ENCODE measurements at regions not wholly inside any gene's neighbourhood (a gene's known extent, or its start where the extent isn't known, plus 50 kb on each side); places are given as distances from the start of the nearest gene placed in this dataset.

GRCh38 chr15:96223939-96224338, 106.6 kb upstream of the NR2F2 start:
- no peaks in the 10 kb centered on the region for H3K36me3 Mint-ChIP-seq (ENCODE audit: insufficient read depth, unreplicated experiment)
- H3K4me1 Mint-ChIP-seq (ENCODE audit: low read depth, unreplicated experiment) = peaks cover 42% of the 10 kb centered on the region
- H3K4me3 Mint-ChIP-seq (ENCODE audit: low read depth, unreplicated experiment) = no peak overlapping the region
- CTCF ChIA-PET = interaction anchor here (0.7 kb wide), 1 partner anchor 104 kb away, joined by 3 read pairs; no protein-coding TSS in a partner anchor
- no peaks in the 10 kb centered on the region for H3K9me3 Mint-ChIP-seq (ENCODE audit: low read depth, unreplicated experiment)
- no TSS peak for BruUV-seq (replicated peaks)
- no peak for DNase-seq
- intact Hi-C loops (cut with micrococcal nuclease; ENCODE audit: unreplicated experiment) = no loop called here
- H3K27ac Mint-ChIP-seq (ENCODE audit: unreplicated experiment) = no peak overlapping the region
- no peaks in the 10 kb centered on the region for H3K27me3 Mint-ChIP-seq (ENCODE audit: unreplicated experiment)
- no peak for TF ChIP-seq CTCF (IDR thresholded peaks at IDR 0.05; ENCODE audit: unreplicated experiment)

GRCh38 chr15:96225642-96226259, 104.7 kb upstream of the NR2F2 start:
- no peak for DNase-seq
- Mint-ChIP-seq H3K4me3 (ENCODE audit: low read depth, unreplicated experiment) (no peak overlapping the region), H3K4me1 (ENCODE audit: low read depth, unreplicated experiment) (peaks cover 42% of the 10 kb centered on the region), H3K27ac (ENCODE audit: unreplicated experiment) (peak overlapping the region; percentile 75), H3K27me3 (ENCODE audit: unreplicated experiment) (no peaks in the 10 kb centered on the region), H3K36me3 (ENCODE audit: insufficient read depth, unreplicated experiment) (no peaks in the 10 kb centered on the region), H3K9me3 (ENCODE audit: low read depth, unreplicated experiment) (no peaks in the 10 kb centered on the region)
- CTCF ChIA-PET = interaction anchor here (1.0 kb wide), 1 partner anchor 101 kb away, joined by 7 read pairs; no protein-coding TSS in a partner anchor
- intact Hi-C loops (cut with micrococcal nuclease; ENCODE audit: unreplicated experiment) = no loop called here
- no TSS peak for BruUV-seq (replicated peaks)
- no peak for TF ChIP-seq CTCF (IDR thresholded peaks at IDR 0.05; ENCODE audit: unreplicated experiment)

GRCh38 chr15:96230526-96231181, 99.8 kb upstream of the NR2F2 start:
- DNase-seq = no peak
- Mint-ChIP-seq H3K9me3 (ENCODE audit: low read depth, unreplicated experiment) (no peaks in the 10 kb centered on the region), H3K4me3 (ENCODE audit: low read depth, unreplicated experiment) (no peak overlapping the region), H3K4me1 (ENCODE audit: low read depth, unreplicated experiment) (peaks cover 65% of the 10 kb centered on the region), H3K27ac (ENCODE audit: unreplicated experiment) (peak overlapping the region; percentile 84), H3K27me3 (ENCODE audit: unreplicated experiment) (no peaks in the 10 kb centered on the region), H3K36me3 (ENCODE audit: insufficient read depth, unreplicated experiment) (peaks cover 18% of the 10 kb centered on the region)
- intact Hi-C loops (cut with micrococcal nuclease; ENCODE audit: unreplicated experiment) = no loop called here
- no TSS peak for BruUV-seq (replicated peaks)
- no peak for TF ChIP-seq CTCF (IDR thresholded peaks at IDR 0.05; ENCODE audit: unreplicated experiment)
- CTCF ChIA-PET = interaction anchor here (0.5 to 2.9 kb wide), 10 partner anchors 9 to 831 kb away, joined by 3 to 10 read pairs (median 4); no protein-coding TSS in a partner anchor

- peak overlapping the region; percentile 47 for H3K4me3 Mint-ChIP-seq (ENCODE audit: low read depth, unreplicated experiment)
- H3K36me3 Mint-ChIP-seq (ENCODE audit: insufficient read depth, unreplicated experiment) = peaks cover 18% of the 10 kb centered on the region
- DNase-seq = peak; percentile 79
- no peaks in the 10 kb centered on the region for H3K9me3 Mint-ChIP-seq (ENCODE audit: low read depth, unreplicated experiment)
- TF ChIP-seq CTCF (IDR thresholded peaks at IDR 0.05; ENCODE audit: unreplicated experiment) = no peak
- CTCF ChIA-PET = interaction anchor here (0.5 to 2.9 kb wide), 11 partner anchors 13 to 1388 kb away, joined by 3 to 10 read pairs (median 3); no protein-coding TSS in a partner anchor
- peak overlapping the region; percentile 84 for H3K27ac Mint-ChIP-seq (ENCODE audit: unreplicated experiment)
- no TSS peak for BruUV-seq (replicated peaks)
- no peaks in the 10 kb centered on the region for H3K27me3 Mint-ChIP-seq (ENCODE audit: unreplicated experiment)
- intact Hi-C loops (cut with micrococcal nuclease; ENCODE audit: unreplicated experiment) = loop anchor here (1.0 to 2.0 kb wide), 6 partner anchors 20 to 92 kb away; no protein-coding TSS in a partner anchor
- peaks cover 59% of the 10 kb centered on the region for H3K4me1 Mint-ChIP-seq (ENCODE audit: low read depth, unreplicated experiment)
Measured at GRCh38 chr15:96232335-96232734, 98.2 kb upstream of the NR2F2 start.

Measured in Calu3 (cell line).